Activated CD8-positive, alpha-beta memory T cell treated with anti-CD3 and anti-CD28 coated beads, Interleukin-2, amount 50 U/mL, for 24 hours (primary cell): ENCODE measurements at regions not wholly inside any gene's neighbourhood (a gene's known extent, or its start where the extent isn't known, plus 50 kb on each side); places are given as distances from the start of the nearest gene placed in this dataset.

ENCODE experiments used
- DNase-seq: peaks from one replicate; pipeline ENCODE4 v3.0.0-alpha.2; 2020; ENCODE audit errors: extremely low read depth

DNA sequence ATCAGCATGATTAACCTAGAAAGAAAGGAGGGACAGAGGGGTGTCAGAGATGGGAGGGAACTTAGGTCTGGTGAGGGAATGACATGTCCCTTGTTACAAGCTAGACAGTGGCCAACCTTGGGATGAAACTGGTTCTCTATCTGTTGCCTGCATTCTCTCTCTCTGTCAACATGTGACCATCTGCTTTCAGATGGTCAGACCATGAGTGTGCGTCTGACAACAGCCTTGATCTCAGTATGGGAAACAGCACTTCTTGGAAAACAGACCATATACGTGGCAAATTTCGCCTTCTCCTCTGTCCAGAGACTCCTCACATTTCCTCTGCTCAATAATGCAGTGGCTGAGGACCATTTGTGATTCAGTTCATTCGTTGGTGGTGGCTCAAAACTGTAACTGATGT lies 845.9 kb downstream of the TYW1 start:
- no peak for DNase-seq

DNA sequence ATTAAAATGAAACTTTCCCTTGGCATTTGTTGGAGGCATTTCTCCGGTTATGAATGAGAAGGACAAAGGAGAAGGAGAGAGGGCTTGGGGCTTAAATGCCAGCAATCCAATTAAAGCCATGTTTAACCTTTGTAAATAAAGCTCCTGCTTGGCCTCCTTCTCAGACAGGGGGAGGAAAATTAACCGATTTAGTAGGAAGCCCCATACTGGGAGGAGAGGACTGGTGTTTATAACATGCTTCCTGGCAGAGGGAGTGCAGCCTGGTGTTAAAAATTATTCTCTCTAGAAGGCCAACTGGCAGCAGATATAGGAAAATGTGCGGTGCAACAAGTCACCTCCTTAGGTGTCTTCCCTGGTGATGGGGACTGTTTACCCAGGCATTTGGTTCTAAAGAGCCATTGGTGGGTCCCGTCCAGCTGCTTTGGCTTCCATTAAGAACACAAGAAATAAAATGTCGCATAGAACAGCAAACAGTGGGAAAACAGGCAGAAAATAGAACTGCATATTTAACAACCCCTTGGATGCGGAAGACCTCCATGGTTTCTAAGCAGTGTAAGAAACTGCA lies 846.5 kb downstream of the TYW1 start:
- no peak for DNase-seq

DNA sequence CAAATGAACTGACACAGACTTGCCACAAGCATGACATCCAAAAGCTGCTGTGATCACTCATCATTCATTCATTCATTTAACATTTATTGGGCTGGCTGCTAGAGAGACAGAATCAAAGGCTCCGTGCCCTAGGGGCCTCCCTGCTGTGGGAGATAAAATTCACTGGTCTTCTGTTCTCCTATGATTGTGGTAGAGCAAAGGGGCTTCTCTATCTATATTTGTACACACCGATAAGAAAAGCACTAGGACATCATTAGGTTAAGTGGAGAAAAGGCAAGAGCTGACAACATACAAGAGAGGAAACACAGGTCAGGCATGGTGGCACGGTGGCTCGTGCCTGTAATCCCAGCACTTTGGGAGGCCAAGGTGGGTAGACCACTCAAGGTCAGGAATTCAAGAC lies 847.0 kb downstream of the TYW1 start:
- no peak for DNase-seq

GRCh38 chr7:67847092-67847787 lies 850.6 kb downstream of the TYW1 start:
- no peak for DNase-seq

- no peak for DNase-seq
Measured at GRCh38 chr7:67854221-67855178, 857.9 kb downstream of the TYW1 start.

GRCh38 chr7:67855322-67855721 lies 858.7 kb downstream of the TYW1 start:
- no peak for DNase-seq

- no peak for DNase-seq
Measured at GRCh38 chr7:67856046-67856445, 859.4 kb downstream of the TYW1 start.

GRCh38 chr7:67857698-67858097 lies 861.1 kb downstream of the TYW1 start:
- DNase-seq, result no peak

GRCh38 chr7:67858931-67859330 lies 862.3 kb downstream of the TYW1 start:
- DNase-seq, result no peak

DNA sequence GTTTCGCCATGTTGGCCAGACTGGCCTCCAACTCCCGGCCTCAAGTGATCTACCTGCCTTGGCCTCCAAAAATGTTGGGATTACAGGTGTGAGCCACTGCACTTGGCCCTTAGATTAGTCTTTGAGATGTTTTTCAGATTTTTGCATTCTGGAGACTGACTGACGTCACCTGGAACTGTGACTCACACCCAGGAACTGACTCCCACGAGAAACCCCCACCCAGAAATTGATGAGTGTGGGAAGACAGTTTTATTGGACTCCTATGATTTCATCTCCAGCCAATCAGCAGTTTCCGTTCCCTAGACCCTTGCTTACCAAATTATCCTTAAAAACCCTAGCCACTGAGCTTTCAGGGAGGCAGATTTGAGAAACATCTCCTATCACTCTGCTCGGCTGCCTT lies 867.3 kb downstream of the TYW1 start:
- no peak for DNase-seq

- no peak for DNase-seq
Measured at GRCh38 chr7:67866054-67866453, 869.4 kb downstream of the TYW1 start.

GRCh38 chr7:67866812-67867211 lies 870.2 kb downstream of the TYW1 start:
- no peak for DNase-seq

DNA sequence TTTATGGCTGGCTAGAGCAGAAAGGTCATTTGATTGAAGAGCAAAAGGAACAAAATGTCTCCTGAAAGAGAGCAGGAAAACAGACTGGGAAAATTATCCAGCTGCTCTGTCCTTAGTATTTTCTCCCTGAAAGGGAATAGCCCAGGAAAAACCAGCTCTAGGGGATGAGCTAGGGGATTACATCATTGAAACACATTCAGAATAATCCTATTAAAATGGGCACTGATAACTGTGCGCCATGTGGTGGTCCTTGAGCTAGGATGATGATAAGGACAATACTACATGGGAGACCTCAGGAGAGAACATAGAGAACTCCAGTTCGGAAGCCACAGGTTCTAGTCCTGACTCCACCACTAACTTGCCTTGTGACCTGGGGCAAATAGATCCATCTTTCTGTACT lies 873.8 kb downstream of the TYW1 start:
- no peak for DNase-seq

GRCh38 chr7:67875558-67875957 lies 878.9 kb downstream of the TYW1 start:
- no peak for DNase-seq

DNA sequence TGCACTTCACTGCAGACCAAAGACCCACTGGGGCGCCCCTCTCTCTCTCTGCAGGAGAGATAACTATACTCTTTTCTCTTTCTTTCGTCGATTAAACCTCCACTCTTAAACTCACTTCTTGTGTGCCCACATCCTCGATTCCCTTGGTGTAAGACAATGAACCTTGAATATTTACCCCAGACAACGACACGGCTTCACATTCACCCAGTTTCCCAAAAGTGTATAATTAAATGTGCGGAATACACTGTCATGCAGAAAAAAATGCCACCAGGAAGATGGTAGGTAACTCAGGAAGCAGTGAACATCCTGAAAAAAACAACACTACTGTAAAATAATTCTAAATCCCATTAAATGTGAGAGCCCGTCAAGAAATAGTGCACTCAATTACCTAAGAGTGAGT lies 882.2 kb downstream of the TYW1 start:
- no peak for DNase-seq

DNA sequence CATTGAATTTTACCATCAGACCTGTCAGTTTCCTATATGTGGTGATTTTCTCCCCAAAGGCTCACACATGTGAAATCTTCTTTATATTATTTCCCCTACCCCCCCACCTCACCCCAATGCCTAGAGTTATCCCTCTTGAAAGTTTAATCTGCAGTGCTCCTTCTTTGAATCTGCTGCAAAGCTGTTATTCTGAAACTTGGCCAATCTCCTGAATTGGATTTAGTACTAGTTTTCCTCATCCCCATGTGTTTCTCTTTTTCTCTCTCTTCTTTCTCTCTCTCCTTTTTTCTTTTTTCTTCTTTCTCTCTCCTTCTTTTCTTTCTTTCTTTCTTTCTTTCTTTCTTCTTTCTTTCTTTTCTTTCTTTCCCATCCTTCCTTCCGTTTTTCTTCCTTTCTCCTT lies 886.2 kb downstream of the TYW1 start:
- no peak for DNase-seq

DNA sequence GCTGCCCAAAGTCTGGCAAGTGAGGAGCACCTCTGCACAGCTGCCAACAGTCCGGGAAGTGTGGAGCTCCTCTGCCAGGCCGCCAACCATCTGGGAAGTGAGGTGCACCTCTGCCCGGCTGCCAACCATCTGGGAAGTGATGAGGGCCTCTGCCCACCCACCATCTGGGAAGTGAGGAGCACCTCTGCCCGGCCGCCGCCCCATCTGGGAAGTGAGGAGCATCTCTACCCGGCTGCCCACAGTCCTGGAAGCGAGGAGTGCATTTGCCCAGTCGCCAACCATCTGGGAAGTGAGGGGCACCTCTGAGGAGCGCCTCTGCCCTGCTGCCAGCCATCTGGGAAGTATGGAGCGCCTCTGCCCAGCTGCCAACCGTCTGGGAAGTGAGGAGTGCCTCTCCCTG lies 893.7 kb downstream of the TYW1 start:
- no peak for DNase-seq

DNA sequence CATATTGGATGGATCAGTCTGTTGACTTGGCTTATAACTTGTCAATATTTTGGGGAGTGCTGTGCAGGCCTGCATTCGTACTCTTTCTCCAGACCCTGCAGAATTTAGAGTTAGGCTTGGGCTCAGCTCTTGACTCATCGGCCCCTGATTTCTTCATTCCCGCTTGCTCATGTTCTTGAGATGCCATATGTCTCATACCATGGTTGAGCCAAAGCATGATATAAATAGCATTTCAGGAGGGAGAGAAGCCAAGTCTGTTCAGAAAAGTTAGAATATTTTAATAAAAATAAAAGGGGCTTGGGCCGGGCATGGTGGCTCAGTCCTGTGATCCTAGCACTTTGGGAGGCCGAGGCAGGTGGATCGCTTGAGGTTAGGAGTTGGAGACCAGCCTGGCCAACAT lies 898.1 kb downstream of the TYW1 start:
- DNase-seq, result no peak

- no peak for DNase-seq
Measured at GRCh38 chr7:67896721-67897120, 900.1 kb downstream of the TYW1 start.

DNA sequence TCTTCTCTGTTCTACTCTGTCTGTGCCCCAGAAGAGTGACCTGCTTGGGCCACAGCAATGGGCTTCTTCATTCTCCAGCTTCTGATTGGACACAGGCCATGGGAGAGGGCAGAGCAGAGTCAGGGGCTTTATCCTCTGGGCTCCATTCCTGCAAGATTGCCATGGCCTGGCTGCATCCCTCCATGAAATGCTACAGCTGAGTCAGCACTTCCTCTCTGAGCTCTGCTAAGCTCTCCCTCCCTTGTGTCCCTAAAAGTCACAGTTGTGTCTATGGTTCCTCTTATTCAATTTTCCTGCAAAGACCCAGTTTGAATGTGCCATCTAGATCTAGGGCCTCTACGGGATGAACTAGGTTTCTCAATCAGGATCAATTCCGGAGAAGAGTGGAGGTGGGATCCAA lies 903.8 kb downstream of the TYW1 start:
- no peak for DNase-seq

GRCh38 chr7:67901808-67902480 lies 905.3 kb downstream of the TYW1 start:
- no peak for DNase-seq

DNA sequence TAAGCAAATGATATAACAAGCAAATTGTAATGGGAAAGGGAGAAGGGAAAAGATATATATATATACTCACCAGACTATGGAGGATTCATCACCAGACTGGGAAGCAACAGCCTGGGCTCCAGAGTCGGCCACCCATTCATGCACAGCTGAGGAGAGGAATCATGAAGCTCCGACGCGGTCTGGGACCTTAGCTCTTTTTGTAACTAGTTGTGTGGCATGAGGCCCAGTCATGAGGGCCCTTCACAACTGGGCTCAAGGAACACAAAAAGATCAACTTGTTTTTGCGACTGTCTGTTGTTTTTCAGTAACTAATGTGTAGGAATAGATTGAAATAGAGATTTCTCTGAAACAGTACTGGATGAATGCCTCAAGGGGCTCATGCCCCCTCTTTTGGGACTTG lies 911.2 kb downstream of the TYW1 start:
- no peak for DNase-seq
